SU-DHL-6 (cell line): ENCODE measurements at regions not wholly inside any gene's neighbourhood (a gene's known extent, or its start where the extent isn't known, plus 50 kb on each side); places are given as distances from the start of the nearest gene placed in this dataset.

Experiments
- H2AFZ ChIP-seq: fragments of 200-600 bp; sonication (generic); 2 replicates; pipeline ENCODE4 v1.6.1; 2014; ENCODE audit warnings: low read depth, mild to moderate bottlenecking, moderate library complexity, mixed read lengths, antibody characterized with exemption, low read length; ENCODE audit not compliant: severe bottlenecking
- H3F3A ChIP-seq: fragments of 200-600 bp; shearing (Covaris generic); 2 replicates; pipeline ENCODE4 v1.6.0; 2016; ENCODE audit warnings: antibody characterized with exemption, mild to moderate bottlenecking; ENCODE audit not compliant: insufficient read depth
- H3K27ac ChIP-seq: fragments of 200-600 bp; sonication (generic); 2 replicates; pipeline ENCODE4 v1.5.1; 2016; ENCODE audit warnings: low read depth, mild to moderate bottlenecking, low read length, moderate library complexity, mixed read lengths
- H3K27me3 ChIP-seq: fragments of 200-600 bp; sonication (generic), shearing (Covaris generic); 2 replicates; pipeline ENCODE4 v1.6.0; 2014; ENCODE audit warnings: mild to moderate bottlenecking, low read length
- H3K36me3 ChIP-seq: fragments of 200-600 bp; sonication (generic); 2 replicates; pipeline ENCODE4 v1.6.1; 2014; ENCODE audit warnings: mild to moderate bottlenecking, low read length, mixed read lengths
- H3K4me2 ChIP-seq: fragments of 300-600, 200-600 bp; shearing (Covaris generic), sonication (generic); 2 replicates; pipeline ENCODE4 v1.6.0; 2014; ENCODE audit warnings: low read length, low read depth, mild to moderate bottlenecking; ENCODE audit not compliant: poor library complexity, severe bottlenecking
- H3K4me3 ChIP-seq: fragments of 200-600 bp; sonication (generic); 2 replicates; pipeline ENCODE4 v1.5.1; 2014; ENCODE audit warnings: antibody characterized with exemption, low read length, mild to moderate bottlenecking, mixed read lengths; ENCODE audit not compliant: insufficient read depth, poor library complexity, severe bottlenecking
- H3K79me2 ChIP-seq: fragments of 200-600 bp; sonication (generic); 2 replicates; pipeline ENCODE4 v1.6.1; 2014; ENCODE audit warnings: mild to moderate bottlenecking, low read length, moderate library complexity; ENCODE audit not compliant: insufficient read depth
- H3K9ac ChIP-seq: fragments of 200-600 bp; sonication (generic); 2 replicates; pipeline ENCODE4 v1.7.0; 2014; ENCODE audit warnings: mild to moderate bottlenecking, low read length
- H3K9me2 ChIP-seq: fragments of 200-600 bp; sonication (generic); replicated peaks from 2 replicates; pipeline ENCODE4 v1.6.1; 2014; ENCODE audit warnings: low read length; ENCODE audit not compliant: insufficient read depth
- H3K9me3 ChIP-seq: fragments of 200-600 bp; sonication (generic); 2 replicates; pipeline ENCODE4 v1.6.1; 2014; ENCODE audit warnings: low read length, mixed read lengths; ENCODE audit not compliant: insufficient read depth
- H4K20me1 ChIP-seq: fragments of 200-600 bp; sonication (generic); 2 replicates; pipeline ENCODE4 v1.6.1; 2014; ENCODE audit warnings: low read depth, mild to moderate bottlenecking, antibody characterized with exemption, low read length, moderate library complexity, mixed read lengths
- EZH2phosphoT487 ChIP-seq: fragments of 200-600 bp; sonication (generic), shearing (Covaris generic); conservative IDR thresholded peaks from 2 replicates; pipeline ENCODE4 v1.6.1; 2018; ENCODE audit warnings: mild to moderate bottlenecking, antibody characterized with exemption, low read length, moderate library complexity, mixed read lengths
- TF ChIP-seq, protein P1 (sequence below): fragments of 200-600 bp; sonication (generic); IDR thresholded peaks from one replicate; pipeline ENCODE4 v1.5.1; 2017; ENCODE audit warnings: antibody characterized with exemption, mild to moderate bottlenecking, low read length, moderate library complexity; ENCODE audit not compliant: insufficient read depth, poor library complexity, severe bottlenecking

DNA sequence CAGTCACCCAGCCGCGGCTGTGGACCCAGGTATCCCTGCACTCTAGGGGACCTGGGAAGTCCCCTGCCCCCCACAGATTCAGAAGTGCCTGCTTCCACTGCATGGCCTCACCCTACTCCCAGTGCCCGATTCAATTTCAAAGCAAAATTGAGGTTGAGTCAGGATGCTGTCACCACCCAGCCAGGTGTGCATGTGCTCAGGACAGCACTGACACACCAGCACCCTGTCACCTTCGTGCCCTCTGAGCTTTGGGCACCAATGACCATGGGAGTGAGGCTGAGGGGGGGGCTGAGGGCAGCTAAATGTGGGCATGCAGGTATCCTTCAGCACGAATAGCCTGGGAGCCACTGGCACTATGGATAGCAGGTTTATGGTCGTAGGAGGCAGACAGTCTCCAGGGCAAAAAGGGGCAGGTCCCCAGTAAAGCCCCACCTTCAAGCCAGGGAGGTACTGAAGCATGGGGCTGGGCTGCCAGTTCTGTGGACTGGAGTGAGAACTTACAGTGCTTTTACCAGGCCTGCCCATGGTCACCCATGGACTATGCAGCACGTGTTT lies 1151.6 kb upstream of the CDH6 start:
- TF ChIP-seq EZH2phosphoT487: no peak
- TF ChIP-seq, protein P1, sequence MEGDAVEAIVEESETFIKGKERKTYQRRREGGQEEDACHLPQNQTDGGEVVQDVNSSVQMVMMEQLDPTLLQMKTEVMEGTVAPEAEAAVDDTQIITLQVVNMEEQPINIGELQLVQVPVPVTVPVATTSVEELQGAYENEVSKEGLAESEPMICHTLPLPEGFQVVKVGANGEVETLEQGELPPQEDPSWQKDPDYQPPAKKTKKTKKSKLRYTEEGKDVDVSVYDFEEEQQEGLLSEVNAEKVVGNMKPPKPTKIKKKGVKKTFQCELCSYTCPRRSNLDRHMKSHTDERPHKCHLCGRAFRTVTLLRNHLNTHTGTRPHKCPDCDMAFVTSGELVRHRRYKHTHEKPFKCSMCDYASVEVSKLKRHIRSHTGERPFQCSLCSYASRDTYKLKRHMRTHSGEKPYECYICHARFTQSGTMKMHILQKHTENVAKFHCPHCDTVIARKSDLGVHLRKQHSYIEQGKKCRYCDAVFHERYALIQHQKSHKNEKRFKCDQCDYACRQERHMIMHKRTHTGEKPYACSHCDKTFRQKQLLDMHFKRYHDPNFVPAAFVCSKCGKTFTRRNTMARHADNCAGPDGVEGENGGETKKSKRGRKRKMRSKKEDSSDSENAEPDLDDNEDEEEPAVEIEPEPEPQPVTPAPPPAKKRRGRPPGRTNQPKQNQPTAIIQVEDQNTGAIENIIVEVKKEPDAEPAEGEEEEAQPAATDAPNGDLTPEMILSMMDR: no peak
- H3K4me2 ChIP-seq: no peak overlapping the region
- H3K36me3 ChIP-seq: no peaks in the 10 kb centered on the region
- no peak overlapping the region for H3K27ac ChIP-seq
- H2AFZ ChIP-seq: no peak overlapping the region
- H3K9me2 ChIP-seq: no peaks in the 10 kb centered on the region
- no peaks in the 10 kb centered on the region for H3K27me3 ChIP-seq
- no peak overlapping the region for H3K4me3 ChIP-seq
- no peaks in the 10 kb centered on the region for H3K79me2 ChIP-seq
- H3F3A ChIP-seq: no peaks in the 10 kb centered on the region
- H3K9me3 ChIP-seq: no peaks in the 10 kb centered on the region
- no peaks in the 10 kb centered on the region for H4K20me1 ChIP-seq
- H3K9ac ChIP-seq: no peak overlapping the region

DNA sequence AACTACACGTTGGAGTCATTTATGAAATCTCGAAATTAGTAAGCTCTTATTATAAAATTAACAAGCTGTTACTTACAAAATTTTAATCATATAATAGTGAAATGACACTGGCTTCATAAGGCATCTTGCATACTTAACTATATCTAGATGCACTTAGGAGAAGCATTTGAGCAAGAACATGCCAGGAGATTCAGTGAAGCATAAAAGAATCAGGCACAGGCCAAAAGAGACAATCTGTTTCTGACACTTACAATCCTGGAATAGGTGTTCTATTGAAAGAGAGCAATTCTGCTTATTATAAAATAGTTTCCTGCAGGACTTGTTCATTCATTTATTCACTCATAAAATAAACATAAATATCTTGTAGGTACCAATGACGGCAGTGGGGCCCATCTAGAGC lies 1152.2 kb upstream of the CDH6 start:
- H3K27ac ChIP-seq: no peak overlapping the region
- H3K4me2 ChIP-seq: no peak overlapping the region
- no peak overlapping the region for H2AFZ ChIP-seq
- no peaks in the 10 kb centered on the region for H3K27me3 ChIP-seq
- no peak overlapping the region for H3K4me3 ChIP-seq
- no peaks in the 10 kb centered on the region for H3K79me2 ChIP-seq
- H3F3A ChIP-seq: no peaks in the 10 kb centered on the region
- H4K20me1 ChIP-seq: no peaks in the 10 kb centered on the region
- TF ChIP-seq, protein P1: no peak
- TF ChIP-seq EZH2phosphoT487: no peak
- no peaks in the 10 kb centered on the region for H3K36me3 ChIP-seq
- no peak overlapping the region for H3K9ac ChIP-seq
- H3K9me2 ChIP-seq: no peaks in the 10 kb centered on the region
- no peaks in the 10 kb centered on the region for H3K9me3 ChIP-seq

DNA sequence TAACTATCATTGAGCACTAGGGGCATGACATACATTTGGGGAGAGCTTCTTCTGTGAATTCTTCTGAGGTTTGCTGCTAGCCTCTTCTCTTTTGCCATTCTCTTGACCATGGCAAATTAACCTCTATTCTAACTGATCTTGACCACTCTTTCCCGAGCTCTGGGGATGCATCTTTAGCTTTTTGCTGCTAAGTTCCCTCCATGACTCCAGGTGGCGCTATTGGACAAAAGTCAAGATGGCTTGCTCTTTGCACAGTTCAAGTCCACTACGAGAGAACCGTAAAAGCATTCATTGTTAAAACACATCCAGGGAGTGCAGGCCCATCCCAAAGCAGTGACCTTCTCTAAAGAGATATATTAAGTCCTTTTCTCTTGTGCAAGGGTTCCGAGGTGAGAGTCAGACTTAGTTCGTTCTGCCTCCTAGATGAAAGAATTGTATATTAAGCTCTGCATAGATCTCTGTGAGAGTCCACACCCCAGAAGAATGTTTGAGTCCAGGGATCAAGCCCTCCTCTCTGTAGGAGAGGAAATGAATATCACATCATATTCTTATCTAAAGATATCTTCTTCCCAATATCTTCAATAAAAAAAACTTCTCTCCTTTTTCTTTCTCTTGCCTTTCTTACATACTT lies 1152.9 kb upstream of the CDH6 start:
- Histone ChIP-seq H3K36me3 (no peaks in the 10 kb centered on the region), H3K9ac (no peak overlapping the region), H3K9me3 (no peaks in the 10 kb centered on the region), H3K4me2 (no peak overlapping the region), H3K79me2 (no peaks in the 10 kb centered on the region), H3K4me3 (no peak overlapping the region), H3K27ac (no peak overlapping the region), H3F3A (no peaks in the 10 kb centered on the region), H2AFZ (no peak overlapping the region), H3K9me2 (no peaks in the 10 kb centered on the region), H4K20me1 (no peaks in the 10 kb centered on the region), H3K27me3 (no peaks in the 10 kb centered on the region)
- TF ChIP-seq, protein P1: peak; percentile 61
- TF ChIP-seq EZH2phosphoT487: no peak
